ENCODE measurements at regions not wholly inside any gene's neighbourhood (a gene's known extent, or its start where the extent isn't known, plus 50 kb on each side); places are given as distances from the start of the nearest gene placed in this dataset.

GRCh38 chr17:30597776-30598288 is 120.6 kb downstream of the GOSR1 start:
- no peak for TF ChIP-seq CTCF (conservative IDR thresholded peaks at IDR 0.05; ENCODE audit: low read length)
- no peak for TF ChIP-seq EZH2phosphoT487 (IDR thresholded peaks at IDR 0.05; ENCODE audit: borderline replicate concordance)

Data from Loucy (cell line).